ENCODE measurements at regions not wholly inside any gene's neighbourhood (a gene's known extent, or its start where the extent isn't known, plus 50 kb on each side); places are given as distances from the start of the nearest gene placed in this dataset.
A peak's percentile ranks its signal among the peaks of the same experiment; 100 is the strongest.

DNA sequence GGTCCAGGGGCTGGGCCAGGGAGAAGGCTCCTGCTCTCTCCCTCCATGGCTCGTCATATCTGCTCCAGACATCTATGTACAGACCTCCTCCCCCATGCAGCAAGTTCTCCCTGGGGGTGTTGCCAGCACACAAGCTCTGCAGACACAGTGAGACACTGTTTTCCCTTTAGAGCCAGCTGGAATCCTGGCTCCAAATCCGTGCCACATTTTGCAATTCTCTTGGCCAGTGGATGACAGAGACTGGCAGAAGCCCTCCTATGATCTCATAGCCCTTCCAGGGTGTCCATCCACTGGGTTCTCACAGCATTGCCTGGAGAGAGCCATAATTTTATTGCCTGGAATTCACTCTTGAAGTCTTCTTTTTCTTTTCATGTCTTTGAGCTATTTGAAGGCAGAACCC, 203.9 kb downstream of the TLE3 start:
- Histone ChIP-seq H3K9me2 (no peaks in the 10 kb centered on the region), H3K36me3 (replicated peaks in 1 of 2; ENCODE audit: control insufficient read depth in 1 of 2, insufficient read depth in 2 of 2, low read length in 1 of 2) (no peaks in the 10 kb centered on the region), H3K4me1 (ENCODE audit: control insufficient read depth in 1 of 2, insufficient read depth in 2 of 2, low read depth in 1 of 2, low read length in 1 of 2) (peaks cover 0 to 36% of the 10 kb centered on the region in 2 experiments; a peak in 2 of 4 replicates), H2AFZ (ENCODE audit: low read depth) (no peak overlapping the region), H4K20me1 (ENCODE audit: insufficient read depth) (no peaks in the 10 kb centered on the region), H3F3A (replicated peaks; ENCODE audit: insufficient read depth) (no peaks in the 10 kb centered on the region), H3K79me2 (ENCODE audit: insufficient read depth) (no peaks in the 10 kb centered on the region), H3K9ac (no peak overlapping the region), H3K27ac (ENCODE audit: low read depth in 2 of 2, low read length in 1 of 2) (peak overlapping the region in 1 of 2 experiments; percentile 91; a peak in 2 of 4 replicates), H3K9me3 (no peaks in the 10 kb centered on the region), H3K4me3 (ENCODE audit: low read depth in 2 of 2, low read length in 1 of 2) (no peak overlapping the region), H3K4me2 (no peak overlapping the region), H3K27me3 (ENCODE audit: insufficient read depth) (peaks cover 18% of the 10 kb centered on the region; the same call in 1 of the 2 replicates)
- 8% methylated on average over 2 of the region's 2 CpGs for WGBS (ENCODE audit: low lambda C conversion rate)
- peak; percentile 74 for DNase-seq
- no peak for TF ChIP-seq ELF1 (IDR thresholded peaks at IDR 0.05)
- TF ChIP-seq NRF1 (IDR thresholded peaks at IDR 0.05; ENCODE audit: low read depth, low read length): no peak
- no peak for TF ChIP-seq GABPA (IDR thresholded peaks at IDR 0.05; ENCODE audit: low read depth)
- no peak for TF ChIP-seq FOSL2 (IDR thresholded peaks at IDR 0.05; ENCODE audit: borderline replicate concordance, low read depth)
- TF ChIP-seq EZH2phosphoT487 (IDR thresholded peaks at IDR 0.05; ENCODE audit: borderline replicate concordance, low read depth): no peak
- TF ChIP-seq, protein P1, sequence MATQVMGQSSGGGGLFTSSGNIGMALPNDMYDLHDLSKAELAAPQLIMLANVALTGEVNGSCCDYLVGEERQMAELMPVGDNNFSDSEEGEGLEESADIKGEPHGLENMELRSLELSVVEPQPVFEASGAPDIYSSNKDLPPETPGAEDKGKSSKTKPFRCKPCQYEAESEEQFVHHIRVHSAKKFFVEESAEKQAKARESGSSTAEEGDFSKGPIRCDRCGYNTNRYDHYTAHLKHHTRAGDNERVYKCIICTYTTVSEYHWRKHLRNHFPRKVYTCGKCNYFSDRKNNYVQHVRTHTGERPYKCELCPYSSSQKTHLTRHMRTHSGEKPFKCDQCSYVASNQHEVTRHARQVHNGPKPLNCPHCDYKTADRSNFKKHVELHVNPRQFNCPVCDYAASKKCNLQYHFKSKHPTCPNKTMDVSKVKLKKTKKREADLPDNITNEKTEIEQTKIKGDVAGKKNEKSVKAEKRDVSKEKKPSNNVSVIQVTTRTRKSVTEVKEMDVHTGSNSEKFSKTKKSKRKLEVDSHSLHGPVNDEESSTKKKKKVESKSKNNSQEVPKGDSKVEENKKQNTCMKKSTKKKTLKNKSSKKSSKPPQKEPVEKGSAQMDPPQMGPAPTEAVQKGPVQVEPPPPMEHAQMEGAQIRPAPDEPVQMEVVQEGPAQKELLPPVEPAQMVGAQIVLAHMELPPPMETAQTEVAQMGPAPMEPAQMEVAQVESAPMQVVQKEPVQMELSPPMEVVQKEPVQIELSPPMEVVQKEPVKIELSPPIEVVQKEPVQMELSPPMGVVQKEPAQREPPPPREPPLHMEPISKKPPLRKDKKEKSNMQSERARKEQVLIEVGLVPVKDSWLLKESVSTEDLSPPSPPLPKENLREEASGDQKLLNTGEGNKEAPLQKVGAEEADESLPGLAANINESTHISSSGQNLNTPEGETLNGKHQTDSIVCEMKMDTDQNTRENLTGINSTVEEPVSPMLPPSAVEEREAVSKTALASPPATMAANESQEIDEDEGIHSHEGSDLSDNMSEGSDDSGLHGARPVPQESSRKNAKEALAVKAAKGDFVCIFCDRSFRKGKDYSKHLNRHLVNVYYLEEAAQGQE (IDR thresholded peaks at IDR 0.05; ENCODE audit: low read depth, low read length): no peak
- TF ChIP-seq, protein P2, sequence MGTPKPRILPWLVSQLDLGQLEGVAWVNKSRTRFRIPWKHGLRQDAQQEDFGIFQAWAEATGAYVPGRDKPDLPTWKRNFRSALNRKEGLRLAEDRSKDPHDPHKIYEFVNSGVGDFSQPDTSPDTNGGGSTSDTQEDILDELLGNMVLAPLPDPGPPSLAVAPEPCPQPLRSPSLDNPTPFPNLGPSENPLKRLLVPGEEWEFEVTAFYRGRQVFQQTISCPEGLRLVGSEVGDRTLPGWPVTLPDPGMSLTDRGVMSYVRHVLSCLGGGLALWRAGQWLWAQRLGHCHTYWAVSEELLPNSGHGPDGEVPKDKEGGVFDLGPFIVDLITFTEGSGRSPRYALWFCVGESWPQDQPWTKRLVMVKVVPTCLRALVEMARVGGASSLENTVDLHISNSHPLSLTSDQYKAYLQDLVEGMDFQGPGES (IDR thresholded peaks at IDR 0.05; ENCODE audit: low read depth, low read length): no peak
- TF ChIP-seq CHD2 (IDR thresholded peaks at IDR 0.05; ENCODE audit: low read length, partially characterized antibody): peak; percentile 68
- TF ChIP-seq RCOR1 (IDR thresholded peaks at IDR 0.05; ENCODE audit: low read length): peak; percentile 81
- TF ChIP-seq YY1 (IDR thresholded peaks at IDR 0.05; ENCODE audit: low read depth): no peak
- TF ChIP-seq EP300 (IDR thresholded peaks at IDR 0.05; ENCODE audit: borderline replicate concordance in 1 of 2, low read depth in 1 of 2, low read length in 1 of 2): peak in 1 of 2 experiments; percentile 85; a peak in 2 of 4 replicates
- TF ChIP-seq JUND (IDR thresholded peaks at IDR 0.05): no peak
- TF ChIP-seq, protein P3, sequence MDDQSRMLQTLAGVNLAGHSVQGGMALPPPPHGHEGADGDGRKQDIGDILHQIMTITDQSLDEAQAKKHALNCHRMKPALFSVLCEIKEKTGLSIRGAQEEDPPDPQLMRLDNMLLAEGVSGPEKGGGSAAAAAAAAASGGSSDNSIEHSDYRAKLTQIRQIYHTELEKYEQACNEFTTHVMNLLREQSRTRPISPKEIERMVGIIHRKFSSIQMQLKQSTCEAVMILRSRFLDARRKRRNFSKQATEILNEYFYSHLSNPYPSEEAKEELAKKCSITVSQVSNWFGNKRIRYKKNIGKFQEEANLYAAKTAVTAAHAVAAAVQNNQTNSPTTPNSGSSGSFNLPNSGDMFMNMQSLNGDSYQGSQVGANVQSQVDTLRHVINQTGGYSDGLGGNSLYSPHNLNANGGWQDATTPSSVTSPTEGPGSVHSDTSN (IDR thresholded peaks at IDR 0.05): no peak
- TF ChIP-seq, protein P4, sequence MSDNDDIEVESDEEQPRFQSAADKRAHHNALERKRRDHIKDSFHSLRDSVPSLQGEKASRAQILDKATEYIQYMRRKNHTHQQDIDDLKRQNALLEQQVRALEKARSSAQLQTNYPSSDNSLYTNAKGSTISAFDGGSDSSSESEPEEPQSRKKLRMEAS (IDR thresholded peaks at IDR 0.05; ENCODE audit: low read depth): no peak
- TF ChIP-seq MXI1 (IDR thresholded peaks at IDR 0.05; ENCODE audit: low read depth, low read length): no peak; the same call in 1 of the 2 replicates
- TF ChIP-seq TAF1 (IDR thresholded peaks at IDR 0.05; ENCODE audit: borderline replicate concordance, low read depth, low read length): no peak
- TF ChIP-seq RXRA (IDR thresholded peaks at IDR 0.05; ENCODE audit: borderline replicate concordance, low read depth): no peak
- TF ChIP-seq RAD21 (IDR thresholded peaks at IDR 0.05; ENCODE audit: low read length): peak; percentile 24; the same call in 1 of the 2 replicates
- peak; percentile 60; the same call in 1 of the 2 replicates for TF ChIP-seq RFX5 (IDR thresholded peaks at IDR 0.05; ENCODE audit: low read length)
- TF ChIP-seq FOXM1 (IDR thresholded peaks at IDR 0.05; ENCODE audit: low read depth): no peak
- no peak for TF ChIP-seq TEAD4 (IDR thresholded peaks at IDR 0.05; ENCODE audit: borderline replicate concordance, insufficient read depth)
- peak; percentile 91 for TF ChIP-seq GATA2 (CRISPR knock-in tag; IDR thresholded peaks at IDR 0.05)
- TF ChIP-seq SMC3 (IDR thresholded peaks at IDR 0.05; ENCODE audit: low read depth, low read length): peak; percentile 16; the same call in 1 of the 2 replicates
- no peak for TF ChIP-seq SIN3A (IDR thresholded peaks at IDR 0.05; ENCODE audit: borderline replicate concordance, low read depth, low read length)
- TF ChIP-seq FOXJ3 (CRISPR knock-in tag; IDR thresholded peaks at IDR 0.05): peak; percentile 42; the same call in 1 of the 2 replicates
- TF ChIP-seq, protein P5, sequence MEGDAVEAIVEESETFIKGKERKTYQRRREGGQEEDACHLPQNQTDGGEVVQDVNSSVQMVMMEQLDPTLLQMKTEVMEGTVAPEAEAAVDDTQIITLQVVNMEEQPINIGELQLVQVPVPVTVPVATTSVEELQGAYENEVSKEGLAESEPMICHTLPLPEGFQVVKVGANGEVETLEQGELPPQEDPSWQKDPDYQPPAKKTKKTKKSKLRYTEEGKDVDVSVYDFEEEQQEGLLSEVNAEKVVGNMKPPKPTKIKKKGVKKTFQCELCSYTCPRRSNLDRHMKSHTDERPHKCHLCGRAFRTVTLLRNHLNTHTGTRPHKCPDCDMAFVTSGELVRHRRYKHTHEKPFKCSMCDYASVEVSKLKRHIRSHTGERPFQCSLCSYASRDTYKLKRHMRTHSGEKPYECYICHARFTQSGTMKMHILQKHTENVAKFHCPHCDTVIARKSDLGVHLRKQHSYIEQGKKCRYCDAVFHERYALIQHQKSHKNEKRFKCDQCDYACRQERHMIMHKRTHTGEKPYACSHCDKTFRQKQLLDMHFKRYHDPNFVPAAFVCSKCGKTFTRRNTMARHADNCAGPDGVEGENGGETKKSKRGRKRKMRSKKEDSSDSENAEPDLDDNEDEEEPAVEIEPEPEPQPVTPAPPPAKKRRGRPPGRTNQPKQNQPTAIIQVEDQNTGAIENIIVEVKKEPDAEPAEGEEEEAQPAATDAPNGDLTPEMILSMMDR (IDR thresholded peaks at IDR 0.05): no peak
- CTCF ChIA-PET: interaction anchor here (0.8 to 1.3 kb wide), 3 partner anchors 17 to 572 kb away, joined by 3 to 4 read pairs (median 4); no protein-coding TSS in a partner anchor
- POLR2A ChIA-PET: interaction anchor here (1.1 kb wide), 1 partner anchor 18 kb away, joined by 3 read pairs; no protein-coding TSS in a partner anchor

All from SK-N-SH (cell line).